ENCODE measurements at regions not wholly inside any gene's neighbourhood (a gene's known extent, or its start where the extent isn't known, plus 50 kb on each side); places are given as distances from the start of the nearest gene placed in this dataset.

DNA sequence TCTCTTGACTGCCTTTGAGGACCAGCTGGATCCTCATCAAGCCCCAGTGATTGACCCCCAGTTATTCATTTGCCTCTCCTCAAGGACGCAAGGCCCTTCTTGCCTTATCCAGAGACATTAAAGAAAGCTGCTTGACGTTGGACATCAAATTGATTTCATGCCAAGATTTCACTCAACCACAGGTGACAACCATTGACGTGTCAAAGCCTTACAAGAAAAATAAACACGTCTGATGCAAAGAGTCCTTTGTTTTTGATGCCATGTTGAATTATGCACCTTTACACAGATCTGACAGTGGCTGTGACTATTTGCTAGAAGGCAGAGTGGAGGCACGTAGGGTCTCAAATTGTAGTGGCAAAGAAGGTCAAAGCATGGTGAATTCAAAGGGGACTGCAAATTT lies 666.2 kb upstream of the CAMK1G start:
- Histone ChIP-seq H3K36me3 (ENCODE audit: insufficient read depth, low read length) (no peaks in the 10 kb centered on the region), H3F3A (ENCODE audit: insufficient read depth, low read length, poor library complexity, severe bottlenecking) (no peaks in the 10 kb centered on the region), H3K4me3 (ENCODE audit: low read length) (no peak overlapping the region), H2AFZ (ENCODE audit: low read depth, low read length) (no peak overlapping the region), H3K9ac (ENCODE audit: low read length) (no peak overlapping the region), H3K27ac (ENCODE audit: low read length) (no peak overlapping the region), H3K9me3 (ENCODE audit: low read length) (no peaks in the 10 kb centered on the region), H3K4me2 (ENCODE audit: low read length) (no peak overlapping the region), H3K9me2 (ENCODE audit: insufficient read depth, low read length) (no peaks in the 10 kb centered on the region), H3K27me3 (ENCODE audit: insufficient read depth, low read depth, low read length) (no peaks in the 10 kb centered on the region), H3K79me2 (replicated peaks; ENCODE audit: insufficient read depth, low read length) (no peaks in the 10 kb centered on the region), H4K20me1 (ENCODE audit: insufficient read depth) (no peaks in the 10 kb centered on the region)
- TF ChIP-seq, protein P1, sequence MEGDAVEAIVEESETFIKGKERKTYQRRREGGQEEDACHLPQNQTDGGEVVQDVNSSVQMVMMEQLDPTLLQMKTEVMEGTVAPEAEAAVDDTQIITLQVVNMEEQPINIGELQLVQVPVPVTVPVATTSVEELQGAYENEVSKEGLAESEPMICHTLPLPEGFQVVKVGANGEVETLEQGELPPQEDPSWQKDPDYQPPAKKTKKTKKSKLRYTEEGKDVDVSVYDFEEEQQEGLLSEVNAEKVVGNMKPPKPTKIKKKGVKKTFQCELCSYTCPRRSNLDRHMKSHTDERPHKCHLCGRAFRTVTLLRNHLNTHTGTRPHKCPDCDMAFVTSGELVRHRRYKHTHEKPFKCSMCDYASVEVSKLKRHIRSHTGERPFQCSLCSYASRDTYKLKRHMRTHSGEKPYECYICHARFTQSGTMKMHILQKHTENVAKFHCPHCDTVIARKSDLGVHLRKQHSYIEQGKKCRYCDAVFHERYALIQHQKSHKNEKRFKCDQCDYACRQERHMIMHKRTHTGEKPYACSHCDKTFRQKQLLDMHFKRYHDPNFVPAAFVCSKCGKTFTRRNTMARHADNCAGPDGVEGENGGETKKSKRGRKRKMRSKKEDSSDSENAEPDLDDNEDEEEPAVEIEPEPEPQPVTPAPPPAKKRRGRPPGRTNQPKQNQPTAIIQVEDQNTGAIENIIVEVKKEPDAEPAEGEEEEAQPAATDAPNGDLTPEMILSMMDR (IDR thresholded peaks at IDR 0.05; ENCODE audit: poor library complexity, severe bottlenecking), result no peak
- TF ChIP-seq TAF1 (IDR thresholded peaks at IDR 0.05; ENCODE audit: low read depth), result no peak
- TF ChIP-seq POLR2AphosphoS5 (IDR thresholded peaks at IDR 0.05), result no peak
- TF ChIP-seq EP300 (conservative IDR thresholded peaks at IDR 0.05; ENCODE audit: poor library complexity, severe bottlenecking), result peak; percentile 68
- TF ChIP-seq EZH2 (IDR thresholded peaks at IDR 0.05; ENCODE audit: borderline replicate concordance, insufficient read depth, low read length, poor library complexity, severe bottlenecking), result no peak

DNA sequence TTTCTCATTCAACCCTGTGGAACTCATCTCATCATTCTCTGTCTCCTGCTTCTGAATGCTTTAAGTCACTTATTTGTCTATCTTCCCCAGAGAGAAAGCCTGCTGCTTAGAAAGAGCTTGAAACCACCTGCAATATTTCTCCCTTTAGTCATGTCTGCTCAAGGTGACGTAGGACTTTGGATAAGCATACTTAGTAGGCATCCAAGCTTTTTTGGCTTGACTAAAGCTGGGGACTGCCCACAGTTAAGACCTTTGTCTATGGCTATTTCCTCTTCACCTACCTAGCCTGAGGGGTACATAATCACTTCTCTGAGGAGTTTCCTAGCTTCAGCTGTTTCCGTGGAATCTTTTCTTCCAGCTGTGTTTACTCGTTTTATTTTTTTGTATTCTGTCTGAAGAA lies 665.8 kb upstream of the CAMK1G start:
- Histone ChIP-seq H3K27me3 (ENCODE audit: insufficient read depth, low read depth, low read length) (no peaks in the 10 kb centered on the region), H3K36me3 (ENCODE audit: insufficient read depth, low read length) (no peaks in the 10 kb centered on the region), H3K4me2 (ENCODE audit: low read length) (no peak overlapping the region), H2AFZ (ENCODE audit: low read depth, low read length) (no peak overlapping the region), H3K79me2 (replicated peaks; ENCODE audit: insufficient read depth, low read length) (no peaks in the 10 kb centered on the region), H4K20me1 (ENCODE audit: insufficient read depth) (no peaks in the 10 kb centered on the region), H3K9me2 (ENCODE audit: insufficient read depth, low read length) (no peaks in the 10 kb centered on the region), H3K9ac (ENCODE audit: low read length) (no peak overlapping the region), H3K9me3 (ENCODE audit: low read length) (no peaks in the 10 kb centered on the region), H3K4me3 (ENCODE audit: low read length) (no peak overlapping the region), H3K27ac (ENCODE audit: low read length) (no peak overlapping the region), H3F3A (ENCODE audit: insufficient read depth, low read length, poor library complexity, severe bottlenecking) (no peaks in the 10 kb centered on the region)
- no peak for TF ChIP-seq SMC3 (conservative IDR thresholded peaks at IDR 0.05; ENCODE audit: poor library complexity)
- no peak for TF ChIP-seq POLR2AphosphoS5 (IDR thresholded peaks at IDR 0.05)
- TF ChIP-seq, protein P1 (IDR thresholded peaks at IDR 0.05; ENCODE audit: poor library complexity, severe bottlenecking), result no peak
- TF ChIP-seq EZH2 (IDR thresholded peaks at IDR 0.05; ENCODE audit: borderline replicate concordance, insufficient read depth, low read length, poor library complexity, severe bottlenecking), result no peak
- no peak for TF ChIP-seq RAD21 (conservative IDR thresholded peaks at IDR 0.05)
- TF ChIP-seq MXI1 (conservative IDR thresholded peaks at IDR 0.05; ENCODE audit: poor library complexity, severe bottlenecking), result no peak
- no peak for TF ChIP-seq EP300 (conservative IDR thresholded peaks at IDR 0.05; ENCODE audit: poor library complexity, severe bottlenecking)
- TF ChIP-seq, protein P2, sequence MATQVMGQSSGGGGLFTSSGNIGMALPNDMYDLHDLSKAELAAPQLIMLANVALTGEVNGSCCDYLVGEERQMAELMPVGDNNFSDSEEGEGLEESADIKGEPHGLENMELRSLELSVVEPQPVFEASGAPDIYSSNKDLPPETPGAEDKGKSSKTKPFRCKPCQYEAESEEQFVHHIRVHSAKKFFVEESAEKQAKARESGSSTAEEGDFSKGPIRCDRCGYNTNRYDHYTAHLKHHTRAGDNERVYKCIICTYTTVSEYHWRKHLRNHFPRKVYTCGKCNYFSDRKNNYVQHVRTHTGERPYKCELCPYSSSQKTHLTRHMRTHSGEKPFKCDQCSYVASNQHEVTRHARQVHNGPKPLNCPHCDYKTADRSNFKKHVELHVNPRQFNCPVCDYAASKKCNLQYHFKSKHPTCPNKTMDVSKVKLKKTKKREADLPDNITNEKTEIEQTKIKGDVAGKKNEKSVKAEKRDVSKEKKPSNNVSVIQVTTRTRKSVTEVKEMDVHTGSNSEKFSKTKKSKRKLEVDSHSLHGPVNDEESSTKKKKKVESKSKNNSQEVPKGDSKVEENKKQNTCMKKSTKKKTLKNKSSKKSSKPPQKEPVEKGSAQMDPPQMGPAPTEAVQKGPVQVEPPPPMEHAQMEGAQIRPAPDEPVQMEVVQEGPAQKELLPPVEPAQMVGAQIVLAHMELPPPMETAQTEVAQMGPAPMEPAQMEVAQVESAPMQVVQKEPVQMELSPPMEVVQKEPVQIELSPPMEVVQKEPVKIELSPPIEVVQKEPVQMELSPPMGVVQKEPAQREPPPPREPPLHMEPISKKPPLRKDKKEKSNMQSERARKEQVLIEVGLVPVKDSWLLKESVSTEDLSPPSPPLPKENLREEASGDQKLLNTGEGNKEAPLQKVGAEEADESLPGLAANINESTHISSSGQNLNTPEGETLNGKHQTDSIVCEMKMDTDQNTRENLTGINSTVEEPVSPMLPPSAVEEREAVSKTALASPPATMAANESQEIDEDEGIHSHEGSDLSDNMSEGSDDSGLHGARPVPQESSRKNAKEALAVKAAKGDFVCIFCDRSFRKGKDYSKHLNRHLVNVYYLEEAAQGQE (IDR thresholded peaks at IDR 0.05; ENCODE audit: borderline replicate concordance), result no peak
- no peak for TF ChIP-seq TAF1 (IDR thresholded peaks at IDR 0.05; ENCODE audit: low read depth)
